NCI-H2081 treated with DMSO at 0.1 percent for 48 hours (cell line): ENCODE measurements at regions not wholly inside any gene's neighbourhood (a gene's known extent, or its start where the extent isn't known, plus 50 kb on each side); places are given as distances from the start of the nearest gene placed in this dataset.
"Not testable (repeated sequence)": the region's sequence is repeated elsewhere in the genome, so short reads cannot be mapped to it uniquely, and the experiment has no call there.

ENCODE experiments used
- DNase-seq: peaks from one replicate; lab custom pipeline; 2025; lab: John Stamatoyannopoulos, UW

DNA sequence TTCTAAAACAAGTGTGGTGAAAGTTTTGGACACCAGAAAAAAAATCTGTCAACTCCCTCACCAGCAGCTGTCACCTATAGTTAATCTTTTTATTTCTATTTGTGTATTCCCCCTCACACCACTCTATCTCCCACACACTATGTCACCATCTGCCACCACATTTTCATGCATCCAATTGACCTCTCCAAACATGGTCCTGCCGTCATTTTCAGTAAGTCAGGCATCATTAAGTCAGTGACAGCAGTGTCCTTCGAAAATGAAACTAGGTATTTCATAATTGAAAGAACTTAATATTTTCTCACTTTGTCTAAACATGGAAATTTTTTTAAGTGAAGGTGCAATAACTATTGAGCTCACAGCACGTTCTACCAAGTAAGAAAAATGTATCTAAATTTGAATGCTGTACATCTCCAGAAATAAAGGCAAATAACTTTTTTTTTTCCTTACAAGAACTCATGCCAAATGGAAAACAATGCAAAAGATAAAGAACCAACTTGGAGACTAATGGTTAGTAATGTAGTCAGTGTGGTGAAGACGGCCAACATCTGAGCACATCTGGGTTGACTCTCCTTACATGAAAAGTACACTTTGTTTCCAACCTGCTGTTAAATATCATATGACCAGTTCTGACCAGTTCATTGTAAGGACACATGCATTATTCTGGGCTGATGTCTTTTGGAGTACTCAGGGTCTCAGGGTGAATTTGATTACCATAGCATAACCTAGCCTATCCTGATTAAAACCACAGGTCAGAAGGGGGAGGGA, 623.3 kb upstream of the MANEA start:
- DNase-seq = no peak

DNA sequence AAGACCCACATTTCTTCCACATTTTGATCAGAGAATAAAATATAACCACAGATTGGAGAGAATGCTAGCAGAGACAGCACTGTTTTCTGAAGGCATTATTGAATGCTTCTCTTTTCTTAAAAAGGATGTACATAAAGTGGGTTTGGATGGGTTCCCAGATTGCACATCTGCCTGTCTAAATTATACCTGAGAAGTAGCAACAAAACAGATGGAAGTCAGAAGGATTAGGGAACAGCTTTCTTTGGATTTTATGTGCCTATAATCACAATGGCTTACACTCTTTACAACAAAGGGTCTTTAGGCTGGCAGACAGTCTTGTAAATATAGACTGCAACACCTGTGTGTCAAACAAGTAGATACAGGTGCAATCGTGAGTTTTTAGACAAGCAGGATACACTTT, 622.2 kb upstream of the MANEA start:
- peak; percentile 50 for DNase-seq

DNA sequence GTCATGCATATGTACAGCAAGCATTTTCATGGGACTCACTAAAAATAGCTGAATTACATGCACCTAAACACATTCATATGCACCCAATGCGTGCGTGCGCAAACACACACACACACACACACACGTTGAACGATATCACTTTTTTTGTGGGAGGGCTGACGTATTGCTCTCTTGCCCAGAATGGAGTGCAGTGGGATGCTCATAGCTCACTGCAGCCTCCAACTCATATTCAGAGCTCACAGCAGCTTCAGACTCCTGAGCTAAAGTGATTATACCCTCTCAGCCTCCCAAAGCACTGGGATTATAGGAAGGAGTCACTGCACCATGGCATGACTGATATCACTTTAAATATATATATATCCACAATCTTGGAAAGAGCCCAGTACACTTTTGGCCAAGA, 620.4 kb upstream of the MANEA start:
- DNase-seq = no peak

DNA sequence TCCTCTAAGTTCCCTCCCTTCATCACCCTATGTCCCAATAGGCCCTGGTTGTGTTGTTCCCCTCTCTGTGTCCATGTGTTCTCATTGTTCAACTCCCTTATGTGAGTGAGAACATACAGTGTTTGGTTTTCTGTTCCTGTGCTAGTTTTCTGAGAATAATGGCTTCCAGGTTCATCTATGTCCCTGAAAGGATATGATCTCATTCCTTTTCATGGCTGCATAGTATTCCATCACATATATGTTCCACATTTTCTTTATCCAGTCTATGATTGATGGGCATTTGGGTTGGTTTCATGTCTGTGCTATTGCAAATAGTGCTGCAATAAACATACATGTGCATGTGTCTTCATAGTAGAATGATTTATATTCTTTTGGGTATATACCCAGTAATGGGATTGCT, 612.6 kb upstream of the MANEA start:
- DNase-seq = not testable (repeated sequence)

- DNase-seq = no peak
Measured at GRCh38 chr6:94988701-94989100, 588.6 kb upstream of the MANEA start.

GRCh38 chr6:95017922-95018321, 559.4 kb upstream of the MANEA start:
- no peak for DNase-seq
